ENCODE measurements at regions not wholly inside any gene's neighbourhood (a gene's known extent, or its start where the extent isn't known, plus 50 kb on each side); places are given as distances from the start of the nearest gene placed in this dataset.

DNA sequence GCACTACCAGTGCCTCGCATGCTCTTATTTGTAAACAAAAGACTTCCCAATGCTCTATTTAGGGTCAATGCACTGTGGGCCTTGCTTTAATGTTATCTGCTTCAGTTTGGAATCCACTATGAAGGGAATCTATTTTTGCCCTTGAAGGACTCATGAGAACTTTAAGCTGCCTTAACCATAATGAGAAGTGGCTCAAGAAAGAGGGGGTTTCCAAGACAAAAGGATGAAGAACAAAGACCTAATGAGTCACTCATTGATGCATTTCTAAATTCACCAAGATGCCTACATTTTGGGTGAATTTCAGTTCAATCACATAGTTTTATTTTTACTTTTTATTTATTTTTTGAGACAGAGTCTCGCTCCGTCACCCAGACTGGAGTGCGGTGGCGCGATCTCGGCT, 228.2 kb downstream of the LY86 start:
- Histone ChIP-seq H3K4me1 (peaks cover 0 to 14% (median 0%) of the 10 kb centered on the region in 12 donors), H3K9me3 (no peaks in the 10 kb centered on the region), H3K36me3 (no peaks in the 10 kb centered on the region), H3K27ac (no peak overlapping the region), H3K27me3 (no peaks in the 10 kb centered on the region), H3K4me3 (no peak overlapping the region)
- no peak for ATAC-seq
- WGBS, 4 donors: 92 to 97% (median 96%) methylated on average over 7 of the region's 7 CpGs
- DNase-seq: no peak
- intact Hi-C loops (cut with DNase I): no loop called here
- TF ChIP-seq POLR2A (IDR thresholded peaks at IDR 0.05): no peak
- TF ChIP-seq, protein P1, sequence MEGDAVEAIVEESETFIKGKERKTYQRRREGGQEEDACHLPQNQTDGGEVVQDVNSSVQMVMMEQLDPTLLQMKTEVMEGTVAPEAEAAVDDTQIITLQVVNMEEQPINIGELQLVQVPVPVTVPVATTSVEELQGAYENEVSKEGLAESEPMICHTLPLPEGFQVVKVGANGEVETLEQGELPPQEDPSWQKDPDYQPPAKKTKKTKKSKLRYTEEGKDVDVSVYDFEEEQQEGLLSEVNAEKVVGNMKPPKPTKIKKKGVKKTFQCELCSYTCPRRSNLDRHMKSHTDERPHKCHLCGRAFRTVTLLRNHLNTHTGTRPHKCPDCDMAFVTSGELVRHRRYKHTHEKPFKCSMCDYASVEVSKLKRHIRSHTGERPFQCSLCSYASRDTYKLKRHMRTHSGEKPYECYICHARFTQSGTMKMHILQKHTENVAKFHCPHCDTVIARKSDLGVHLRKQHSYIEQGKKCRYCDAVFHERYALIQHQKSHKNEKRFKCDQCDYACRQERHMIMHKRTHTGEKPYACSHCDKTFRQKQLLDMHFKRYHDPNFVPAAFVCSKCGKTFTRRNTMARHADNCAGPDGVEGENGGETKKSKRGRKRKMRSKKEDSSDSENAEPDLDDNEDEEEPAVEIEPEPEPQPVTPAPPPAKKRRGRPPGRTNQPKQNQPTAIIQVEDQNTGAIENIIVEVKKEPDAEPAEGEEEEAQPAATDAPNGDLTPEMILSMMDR (IDR thresholded peaks at IDR 0.05): no peak

DNA sequence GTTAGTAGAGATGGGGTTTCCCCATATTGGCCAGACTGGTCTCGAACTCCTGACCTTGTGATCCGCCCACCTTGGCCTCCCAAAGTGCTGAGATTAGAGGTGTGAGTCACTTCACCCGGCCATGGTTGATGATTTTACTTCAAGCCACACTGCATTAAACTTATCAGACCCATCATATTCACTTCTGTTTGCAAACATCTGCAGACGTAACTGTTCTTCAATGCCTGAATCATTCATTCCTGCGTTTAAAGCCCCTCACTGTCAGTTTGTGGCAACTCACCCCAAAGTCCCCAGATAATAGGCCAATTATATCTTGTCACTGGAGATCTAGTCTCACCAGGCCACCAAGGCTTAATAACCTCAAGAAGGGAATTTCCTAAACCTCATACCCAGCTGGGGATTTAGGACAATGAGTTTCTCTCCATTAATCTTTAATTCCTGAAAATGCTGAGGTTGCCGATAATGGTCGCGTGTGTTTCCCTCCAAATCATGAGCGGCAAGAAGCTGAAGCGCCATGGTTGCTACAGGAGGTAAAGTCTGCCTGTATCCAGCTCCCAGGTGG, 229.6 kb downstream of the LY86 start:
- H3K9me3 ChIP-seq: no peaks in the 10 kb centered on the region
- no peak for DNase-seq
- no peaks in the 10 kb centered on the region for H3K27me3 ChIP-seq
- H3K4me3 ChIP-seq: no peak overlapping the region
- peaks cover 0 to 15% (median 0%) of the 10 kb centered on the region in 12 donors for H3K4me1 ChIP-seq
- TF ChIP-seq, protein P1 (IDR thresholded peaks at IDR 0.05): no peak
- no peak for TF ChIP-seq POLR2A (IDR thresholded peaks at IDR 0.05)
- intact Hi-C loops (cut with DNase I): no loop called here
- WGBS, 4 donors: 91 to 94% (median 92%) methylated on average over 10 of the region's 10 CpGs
- no peaks in the 10 kb centered on the region for H3K36me3 ChIP-seq
- H3K27ac ChIP-seq: no peak overlapping the region
- no peak for ATAC-seq

DNA sequence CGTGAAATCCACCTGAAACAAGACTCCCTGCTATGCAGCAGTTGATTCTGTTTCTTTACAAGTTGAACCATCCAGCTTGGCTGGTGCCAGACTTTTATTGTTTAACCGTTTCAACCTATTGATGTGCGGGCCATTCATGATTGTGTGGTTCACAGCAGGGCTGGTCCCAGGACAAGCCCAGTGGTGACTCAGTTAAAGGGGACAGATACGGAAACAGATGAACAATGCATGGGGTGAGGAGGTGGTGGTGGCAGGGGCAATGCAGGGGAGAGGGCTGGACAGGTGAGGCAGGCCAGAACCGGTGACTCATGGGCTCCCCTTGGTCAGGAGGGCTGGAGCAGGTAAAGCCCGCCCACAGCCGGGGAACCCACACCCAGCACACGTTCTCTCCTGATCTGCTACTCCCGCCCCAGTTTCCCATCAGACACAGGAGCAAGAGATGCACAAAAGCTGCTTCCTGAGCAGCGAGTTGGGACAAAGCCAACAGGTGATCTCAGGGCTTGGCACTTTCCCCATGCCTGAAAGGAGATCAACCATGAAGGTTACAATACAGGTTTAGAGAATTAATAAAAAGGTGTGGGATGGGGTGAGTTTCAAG, 232.2 kb downstream of the LY86 start:
- Histone ChIP-seq H3K27ac (no peak overlapping the region), H3K4me3 (no peak overlapping the region), H3K9me3 (no peaks in the 10 kb centered on the region), H3K36me3 (no peaks in the 10 kb centered on the region), H3K4me1 (peaks cover 0 to 30% (median 5%) of the 10 kb centered on the region in 12 donors), H3K27me3 (no peaks in the 10 kb centered on the region)
- intact Hi-C loops (cut with DNase I): loop anchor here in 1 of 10 donors (10.0 kb wide), 1 partner anchor 76 kb away; no protein-coding TSS in a partner anchor
- DNase-seq (no peak), ATAC-seq (no peak)
- WGBS, 4 donors: 70 to 86% (median 77%) methylated on average over 10 of the region's 10 CpGs
- TF ChIP-seq, protein P1 (IDR thresholded peaks at IDR 0.05): no peak
- TF ChIP-seq POLR2A (IDR thresholded peaks at IDR 0.05): no peak

DNA sequence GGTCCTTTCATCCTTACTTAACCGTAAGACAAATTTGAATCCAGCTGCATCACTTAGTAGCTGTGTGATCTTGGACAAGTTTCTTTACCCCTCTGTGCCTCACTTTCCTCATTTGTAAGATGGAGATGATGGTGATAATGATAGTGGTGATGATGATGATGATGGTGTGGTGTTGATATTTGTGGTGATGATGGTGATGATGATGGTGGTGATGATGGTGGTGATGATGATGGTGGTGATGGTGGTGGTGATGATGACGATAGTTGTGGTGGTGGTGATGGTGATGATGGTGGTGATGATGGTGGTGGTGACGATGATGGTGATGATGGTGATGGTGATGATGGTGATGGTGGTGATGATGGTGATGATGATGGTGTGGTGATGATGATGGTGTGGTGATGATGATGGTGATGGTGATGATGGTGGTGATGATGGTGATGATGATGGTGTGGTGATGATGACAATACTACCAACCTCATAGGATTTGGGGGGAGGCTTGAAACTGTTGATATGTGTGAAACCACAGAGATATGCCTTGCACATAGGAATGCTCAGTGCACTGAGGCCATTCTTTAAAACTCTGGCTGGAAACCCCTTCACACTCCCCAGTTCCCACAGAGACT, 233.2 kb downstream of the LY86 start:
- H3K27me3 ChIP-seq: no peaks in the 10 kb centered on the region
- 68 to 84% (median 80%) methylated on average over 3 of the region's 3 CpGs for WGBS, 4 donors
- TF ChIP-seq, protein P1 (IDR thresholded peaks at IDR 0.05): no peak
- TF ChIP-seq POLR2A (IDR thresholded peaks at IDR 0.05): no peak
- peaks cover 0 to 41% (median 11%) of the 10 kb centered on the region in 12 donors for H3K4me1 ChIP-seq
- DNase-seq: no peak
- H3K9me3 ChIP-seq: no peaks in the 10 kb centered on the region
- no peaks in the 10 kb centered on the region for H3K36me3 ChIP-seq
- ATAC-seq: no peak
- H3K27ac ChIP-seq: no peak overlapping the region
- H3K4me3 ChIP-seq: no peak overlapping the region
- intact Hi-C loops (cut with DNase I): loop anchor here in 1 of 10 donors (10.0 kb wide), 1 partner anchor 77 kb away; no protein-coding TSS in a partner anchor

Measured in heart left ventricle (tissue), 16 donors.